T-helper 17 cell (primary cell): ENCODE measurements at regions not wholly inside any gene's neighbourhood (a gene's known extent, or its start where the extent isn't known, plus 50 kb on each side); places are given as distances from the start of the nearest gene placed in this dataset.

Experiments
- ATAC-seq: fragments of 150-1000 bp; cut with Tn5 transposase; 2 replicates; pipeline ENCODE4 v1.10.0; 2021; ENCODE audit warnings: mild to moderate bottlenecking, moderate library complexity
- DNase-seq, 3 donors: peaks; one replicate each; pipeline versions ENCODE4 v3.0.0 to v3.0.0-alpha.2; 2020 to 2021
- H3K9me3 ChIP-seq: one replicate; pipeline ENCODE4 v1.7.0; 2013; ENCODE audit warnings: low read length, mild to moderate bottlenecking; ENCODE audit not compliant: control insufficient read depth, poor library complexity, severe bottlenecking
- H3K27ac Mint-ChIP-seq: one replicate; pipeline ENCODE4 v1.8.0; 2022; ENCODE audit warnings: mild to moderate bottlenecking, moderate library complexity, mixed read lengths
- H3K27me3 Mint-ChIP-seq: one replicate; pipeline ENCODE4 v1.8.0; 2022; ENCODE audit warnings: mixed read lengths
- H3K36me3 Mint-ChIP-seq: one replicate; pipeline ENCODE4 v1.8.0; 2022; ENCODE audit warnings: low read depth, mixed read lengths
- H3K4me1 Mint-ChIP-seq: one replicate; pipeline ENCODE4 v1.8.0; 2022; ENCODE audit warnings: mild to moderate bottlenecking, mixed read lengths
- H3K4me3 Mint-ChIP-seq: one replicate; pipeline ENCODE4 v1.8.0; 2022; ENCODE audit warnings: mild to moderate bottlenecking, moderate library complexity, mixed read lengths

DNA sequence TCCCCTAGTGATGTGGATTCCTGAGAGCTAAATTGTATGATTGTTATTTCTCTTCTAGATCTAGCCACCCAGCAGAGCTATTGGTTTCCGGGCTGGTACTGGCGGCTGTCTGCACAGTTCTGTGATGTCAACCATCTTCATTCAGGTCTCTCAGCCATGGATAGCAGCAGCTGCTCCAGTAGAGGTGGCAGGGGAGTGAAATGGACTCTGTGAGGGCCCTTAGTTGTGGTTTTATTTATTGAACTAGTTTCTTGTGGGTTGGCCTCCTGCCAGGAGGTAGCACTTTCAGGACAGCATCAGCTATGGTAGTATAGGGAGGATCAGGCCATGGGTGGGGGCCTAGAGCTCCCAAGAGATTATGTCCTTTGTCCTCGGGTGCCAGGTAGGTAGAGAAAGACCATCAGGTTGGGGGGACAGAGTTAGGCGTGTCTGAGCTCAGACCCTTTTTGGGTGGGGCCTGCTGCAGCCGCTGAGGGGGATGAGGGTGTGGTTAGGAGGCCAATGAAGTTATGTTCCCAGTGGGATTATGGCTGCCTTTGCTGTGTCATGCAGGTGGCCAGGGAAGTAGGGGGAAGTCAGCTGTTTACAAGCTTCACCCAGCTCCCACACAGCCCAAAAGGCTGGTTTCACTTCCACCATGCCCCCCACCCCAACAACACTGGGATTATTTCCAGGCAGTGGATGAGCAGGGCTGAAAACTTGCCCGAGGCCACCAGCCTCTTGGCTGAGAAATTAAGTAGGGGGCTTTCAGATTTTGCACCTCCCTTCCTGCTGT is 55.1 kb upstream of the RGS4 start:
- H3K36me3 Mint-ChIP-seq, result no peaks in the 10 kb centered on the region
- DNase-seq, result no peak
- no peak for ATAC-seq
- no peaks in the 10 kb centered on the region for H3K4me1 Mint-ChIP-seq
- no peaks in the 10 kb centered on the region for H3K27me3 Mint-ChIP-seq
- H3K27ac Mint-ChIP-seq, result no peak overlapping the region
- H3K4me3 Mint-ChIP-seq, result no peak overlapping the region
- peaks cover 2% of the 10 kb centered on the region for H3K9me3 ChIP-seq

- no peak overlapping the region for H3K27ac Mint-ChIP-seq
- ATAC-seq (no peak), DNase-seq (no peak)
- H3K9me3 ChIP-seq, result no peaks in the 10 kb centered on the region
- no peaks in the 10 kb centered on the region for H3K4me1 Mint-ChIP-seq
- no peak overlapping the region for H3K4me3 Mint-ChIP-seq
- peaks cover 16% of the 10 kb centered on the region for H3K27me3 Mint-ChIP-seq
- H3K36me3 Mint-ChIP-seq, result no peaks in the 10 kb centered on the region
Observed at GRCh38 chr1:163006051-163006834, 62.9 kb upstream of the RGS4 start.

DNA sequence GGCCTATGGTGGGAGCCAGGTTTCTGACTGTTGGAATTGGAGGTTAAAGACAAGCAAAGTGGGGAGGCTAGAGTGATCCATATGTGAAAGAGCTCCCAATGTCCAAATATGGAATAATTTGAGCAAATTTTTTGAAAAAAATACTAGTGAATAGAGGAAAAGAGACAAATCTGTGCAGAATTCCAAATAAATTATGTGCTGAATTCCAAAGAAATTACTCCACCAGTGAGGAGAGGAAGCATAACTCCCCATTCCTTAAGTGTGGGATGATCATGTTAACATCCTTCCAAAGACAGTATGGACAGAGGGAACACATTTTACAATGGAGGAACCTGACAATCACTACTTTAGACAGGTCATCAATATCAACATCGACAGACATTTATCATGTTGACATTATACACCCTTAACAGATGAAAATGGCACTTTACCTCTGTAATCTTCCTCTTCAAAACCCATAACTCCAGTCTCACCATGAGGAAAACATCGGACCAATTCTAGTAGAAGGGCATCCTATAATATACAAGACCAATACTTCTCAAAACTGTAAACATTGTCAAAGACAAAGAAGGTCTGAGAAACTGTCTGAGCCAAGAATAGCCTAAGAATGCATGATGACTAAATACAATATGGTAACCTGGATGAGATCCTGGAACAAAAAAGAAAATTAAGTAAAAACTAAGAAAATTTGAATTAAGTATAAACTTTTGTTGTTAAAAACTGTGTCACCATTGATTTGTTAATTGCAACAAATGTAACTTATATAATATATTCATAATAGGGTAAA is 71.5 kb upstream of the RGS4 start:
- no peak for DNase-seq
- Mint-ChIP-seq H3K4me3 (no peak overlapping the region), H3K27ac (no peak overlapping the region), H3K4me1 (no peaks in the 10 kb centered on the region), H3K36me3 (no peaks in the 10 kb centered on the region), H3K27me3 (peaks cover 13% of the 10 kb centered on the region)
- ATAC-seq, result no peak
- no peaks in the 10 kb centered on the region for H3K9me3 ChIP-seq

- no peaks in the 10 kb centered on the region for H3K36me3 Mint-ChIP-seq
- no peak for ATAC-seq
- H3K27me3 Mint-ChIP-seq, result peaks cover 6% of the 10 kb centered on the region
Observed at GRCh38 chr1:162996261-162996660, 72.9 kb upstream of the RGS4 start.

GRCh38 chr1:162994921-162995320 is 74.2 kb upstream of the RGS4 start:
- H3K4me3 Mint-ChIP-seq, result no peak overlapping the region
- H3K4me1 Mint-ChIP-seq, result no peaks in the 10 kb centered on the region
- DNase-seq (no peak), ATAC-seq (no peak)
- peaks cover 6% of the 10 kb centered on the region for H3K27me3 Mint-ChIP-seq
- H3K27ac Mint-ChIP-seq, result no peak overlapping the region
- H3K9me3 ChIP-seq, result no peaks in the 10 kb centered on the region
- no peaks in the 10 kb centered on the region for H3K36me3 Mint-ChIP-seq

More at GRCh38 chr1:162996261-162996660, 72.9 kb upstream of the RGS4 start:
- H3K4me3 Mint-ChIP-seq, result no peak overlapping the region
- no peaks in the 10 kb centered on the region for H3K4me1 Mint-ChIP-seq
- DNase-seq, result no peak
- no peak overlapping the region for H3K27ac Mint-ChIP-seq
- H3K9me3 ChIP-seq, result no peaks in the 10 kb centered on the region

DNA sequence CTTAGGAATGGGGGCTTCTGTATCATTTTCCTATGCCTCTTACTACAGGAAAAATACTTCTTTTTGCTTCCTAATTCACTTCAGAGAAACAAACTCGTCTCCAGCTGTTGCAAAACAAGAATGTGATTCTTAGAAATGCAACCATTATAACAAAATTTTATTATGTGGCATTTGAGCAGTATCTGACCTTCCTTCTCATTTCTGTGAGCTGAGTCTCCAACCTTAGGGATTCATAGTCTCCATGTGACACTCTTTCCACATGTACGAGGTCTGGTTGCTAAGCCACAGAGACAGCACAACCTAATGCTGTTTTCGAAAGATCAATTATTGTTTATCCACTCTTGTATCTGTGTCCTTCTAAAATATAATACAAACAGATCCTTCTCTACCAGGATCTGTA is 75.3 kb upstream of the RGS4 start:
- H3K27ac Mint-ChIP-seq, result no peak overlapping the region
- ATAC-seq, result no peak
- H3K27me3 Mint-ChIP-seq, result peaks cover 6% of the 10 kb centered on the region
- no peak overlapping the region for H3K4me3 Mint-ChIP-seq
- no peaks in the 10 kb centered on the region for H3K4me1 Mint-ChIP-seq
- DNase-seq, result no peak
- no peaks in the 10 kb centered on the region for H3K9me3 ChIP-seq
- H3K36me3 Mint-ChIP-seq, result no peaks in the 10 kb centered on the region

DNA sequence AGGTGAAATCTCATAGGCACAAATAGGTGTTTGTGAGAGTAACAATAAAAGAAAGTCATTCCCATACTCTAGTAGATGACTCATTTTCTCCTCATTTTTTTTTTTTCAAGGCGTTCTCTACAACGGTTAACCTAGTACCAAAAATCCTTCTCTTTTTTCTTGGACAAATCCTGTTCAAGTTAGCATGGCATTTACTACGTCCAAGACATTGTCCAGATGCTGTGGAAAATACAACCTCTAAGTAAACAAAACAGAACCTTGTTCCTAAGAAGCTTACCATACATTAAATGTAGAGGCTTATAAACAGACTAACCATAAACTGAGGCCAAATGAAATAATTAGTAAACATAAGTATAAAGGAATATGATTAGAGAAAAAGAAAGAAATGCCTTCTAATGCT is 76.2 kb upstream of the RGS4 start:
- ATAC-seq (no peak), DNase-seq (no peak)
- H3K36me3 Mint-ChIP-seq, result no peaks in the 10 kb centered on the region
- H3K4me3 Mint-ChIP-seq, result no peak overlapping the region
- H3K9me3 ChIP-seq, result no peaks in the 10 kb centered on the region
- H3K27ac Mint-ChIP-seq, result no peak overlapping the region
- H3K4me1 Mint-ChIP-seq, result no peaks in the 10 kb centered on the region
- peaks cover 11% of the 10 kb centered on the region for H3K27me3 Mint-ChIP-seq

DNA sequence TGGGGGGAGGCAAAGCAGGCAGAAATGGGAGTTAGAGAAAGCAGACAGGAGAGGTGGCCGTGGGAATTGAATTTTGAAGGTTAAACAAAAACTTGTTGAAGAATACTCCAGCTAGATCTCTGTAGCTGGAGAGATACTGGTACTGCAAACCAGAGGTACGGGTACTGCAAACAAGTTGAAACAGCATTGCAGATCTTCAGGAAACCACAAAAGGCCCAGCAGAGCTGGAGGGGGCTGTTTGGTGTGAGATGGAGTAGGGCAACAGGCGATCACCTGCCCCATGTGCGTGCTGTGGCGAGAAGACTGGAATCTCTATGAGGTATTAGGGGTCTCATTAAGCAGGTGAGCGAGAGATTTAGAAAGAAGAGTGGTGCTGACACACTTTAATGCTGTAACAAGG is 77.7 kb upstream of the RGS4 start:
- H3K4me1 Mint-ChIP-seq, result no peaks in the 10 kb centered on the region
- no peak for ATAC-seq
- DNase-seq, result no peak
- H3K4me3 Mint-ChIP-seq, result no peak overlapping the region
- H3K9me3 ChIP-seq, result no peaks in the 10 kb centered on the region
- H3K36me3 Mint-ChIP-seq, result no peaks in the 10 kb centered on the region
- H3K27me3 Mint-ChIP-seq, result peaks cover 25% of the 10 kb centered on the region
- H3K27ac Mint-ChIP-seq, result no peak overlapping the region

DNA sequence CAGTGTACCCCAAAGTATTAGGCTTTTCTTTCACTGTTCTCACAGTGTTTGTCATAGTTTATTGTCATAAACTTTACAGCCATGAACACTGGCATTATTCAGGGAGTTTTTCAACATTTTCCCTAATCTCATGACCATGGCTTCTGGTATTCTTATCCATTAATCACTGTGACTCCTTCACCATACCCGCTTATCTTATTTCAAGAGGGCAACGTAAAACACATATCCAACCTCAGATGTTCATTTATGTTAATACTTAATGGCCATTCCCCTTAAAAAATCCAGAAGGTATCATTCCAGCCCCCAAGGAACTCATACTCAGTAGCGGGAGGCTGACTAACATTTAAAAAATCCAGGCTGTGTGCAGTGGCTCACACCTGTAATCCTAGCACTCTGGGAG is 78.5 kb upstream of the RGS4 start:
- no peaks in the 10 kb centered on the region for H3K36me3 Mint-ChIP-seq
- ATAC-seq, result no peak
- no peak overlapping the region for H3K4me3 Mint-ChIP-seq
- no peak overlapping the region for H3K27ac Mint-ChIP-seq
- no peaks in the 10 kb centered on the region for H3K4me1 Mint-ChIP-seq
- peaks cover 26% of the 10 kb centered on the region for H3K27me3 Mint-ChIP-seq
- no peaks in the 10 kb centered on the region for H3K9me3 ChIP-seq
- no peak for DNase-seq

- H3K27ac Mint-ChIP-seq, result no peak overlapping the region
- no peaks in the 10 kb centered on the region for H3K9me3 ChIP-seq
- H3K4me3 Mint-ChIP-seq, result no peak overlapping the region
- peaks cover 35% of the 10 kb centered on the region for H3K27me3 Mint-ChIP-seq
- no peak for ATAC-seq
- no peak for DNase-seq
- no peaks in the 10 kb centered on the region for H3K4me1 Mint-ChIP-seq
- no peaks in the 10 kb centered on the region for H3K36me3 Mint-ChIP-seq
Observed at GRCh38 chr1:162988869-162989268, 80.3 kb upstream of the RGS4 start.

DNA sequence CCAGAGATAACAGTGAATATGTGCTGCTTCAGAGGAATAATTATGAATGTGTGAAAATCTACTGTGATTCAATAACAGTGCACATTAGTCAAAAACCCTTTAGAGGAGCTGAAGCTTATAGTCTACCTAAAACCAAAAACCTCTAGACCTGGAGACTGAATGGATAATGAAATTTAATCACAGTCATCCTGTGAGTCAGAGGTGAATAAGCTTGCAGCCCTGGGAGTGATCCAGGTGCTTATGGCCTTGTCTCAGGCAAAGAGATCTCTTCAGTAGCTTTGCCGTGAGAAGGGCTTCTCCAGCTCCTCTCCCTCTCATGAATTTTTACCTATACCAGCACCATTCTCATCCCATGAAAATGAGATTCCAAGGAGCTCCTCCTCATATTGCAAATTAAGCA is 81.3 kb upstream of the RGS4 start:
- no peak overlapping the region for H3K27ac Mint-ChIP-seq
- DNase-seq, result no peak
- H3K9me3 ChIP-seq, result no peaks in the 10 kb centered on the region
- H3K4me3 Mint-ChIP-seq, result no peak overlapping the region
- H3K4me1 Mint-ChIP-seq, result no peaks in the 10 kb centered on the region
- no peak for ATAC-seq
- no peaks in the 10 kb centered on the region for H3K36me3 Mint-ChIP-seq
- H3K27me3 Mint-ChIP-seq, result peaks cover 29% of the 10 kb centered on the region

DNA sequence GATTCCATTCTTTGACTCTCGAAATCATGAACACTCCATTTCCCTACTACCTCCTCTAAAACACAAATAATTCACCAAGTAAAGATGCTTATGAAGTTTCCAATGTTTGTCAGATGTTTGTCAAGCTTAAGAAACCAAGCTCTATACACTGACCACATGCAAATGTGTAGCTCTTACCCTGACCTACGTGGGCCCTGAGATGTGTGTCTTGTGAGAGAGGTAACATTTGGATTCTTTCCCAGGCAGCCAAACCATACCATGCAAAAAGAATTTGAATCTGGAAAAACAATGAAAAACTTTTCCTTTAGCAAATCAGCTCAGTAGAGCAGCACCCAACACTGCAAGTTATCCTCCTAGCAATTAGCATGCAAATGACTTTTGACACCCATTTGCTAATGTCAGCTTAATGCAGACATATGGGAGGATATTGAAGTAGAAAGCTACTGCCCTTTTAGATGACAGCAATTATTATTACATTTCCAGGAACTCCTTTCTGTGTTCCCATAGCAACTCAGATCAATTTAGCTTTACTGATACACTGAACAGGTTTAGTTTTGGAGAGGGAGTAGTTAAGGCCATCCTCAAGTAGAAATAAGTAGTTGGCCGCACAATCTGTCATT is 83.2 kb upstream of the RGS4 start:
- no peak for DNase-seq
- Mint-ChIP-seq H3K4me1 (no peaks in the 10 kb centered on the region), H3K4me3 (no peak overlapping the region), H3K36me3 (no peaks in the 10 kb centered on the region), H3K27ac (no peak overlapping the region), H3K27me3 (peaks cover 38% of the 10 kb centered on the region)
- H3K9me3 ChIP-seq, result no peaks in the 10 kb centered on the region
- ATAC-seq, result no peak

- no peak overlapping the region for H3K4me3 Mint-ChIP-seq
- peaks cover 45% of the 10 kb centered on the region for H3K27me3 Mint-ChIP-seq
- ATAC-seq, result no peak
- H3K9me3 ChIP-seq, result no peaks in the 10 kb centered on the region
- H3K36me3 Mint-ChIP-seq, result no peaks in the 10 kb centered on the region
- DNase-seq, result no peak
- H3K27ac Mint-ChIP-seq, result no peak overlapping the region
- no peaks in the 10 kb centered on the region for H3K4me1 Mint-ChIP-seq
Observed at GRCh38 chr1:162984699-162985098, 84.5 kb upstream of the RGS4 start.
